Activated naive CD4-positive, alpha-beta T cell treated with anti-CD3 and anti-CD28 coated beads, Interleukin-2, amount 50 U/mL, for 72 hours (primary cell): ENCODE measurements at regions not wholly inside any gene's neighbourhood (a gene's known extent, or its start where the extent isn't known, plus 50 kb on each side); places are given as distances from the start of the nearest gene placed in this dataset.
"Not testable (repeated sequence)": the region's sequence is repeated elsewhere in the genome, so short reads cannot be mapped to it uniquely, and the experiment has no call there.

ENCODE experiments used
- ATAC-seq, 2 donors: fragments of 150-1000 bp; cut with Tn5 transposase; 2 replicates each; pipeline ENCODE4 v1.10.0; 2021; ENCODE audit warnings: mild to moderate bottlenecking in 2 of 2, moderate library complexity in 2 of 2
- DNase-seq, 2 donors: peaks; one replicate each; pipeline ENCODE4 v3.0.0; 2021 to 2022; ENCODE audit warnings: low spot score in 2 of 2
- H3K27ac Mint-ChIP-seq, 2 donors: one replicate each; pipeline ENCODE4 v1.8.0; 2022; ENCODE audit warnings: mild to moderate bottlenecking in 2 of 2, mixed read lengths in 2 of 2
- H3K36me3 Mint-ChIP-seq, 2 donors: one replicate each; pipeline ENCODE4 v1.8.0; 2022; ENCODE audit warnings: mixed read lengths in 2 of 2
- H3K9me3 Mint-ChIP-seq, 2 donors: one replicate each; pipeline ENCODE4 v1.8.0; 2022; ENCODE audit warnings: mixed read lengths in 2 of 2

GRCh38 chr5:32887390-32887789 is 176.3 kb downstream of the NPR3 start:
- Mint-ChIP-seq H3K27ac (no peak overlapping the region), H3K36me3 (no peaks in the 10 kb centered on the region), H3K9me3 (peaks cover 4 to 27% of the 10 kb centered on the region in 2 donors)
- ATAC-seq: no peak
- DNase-seq: no peak

DNA sequence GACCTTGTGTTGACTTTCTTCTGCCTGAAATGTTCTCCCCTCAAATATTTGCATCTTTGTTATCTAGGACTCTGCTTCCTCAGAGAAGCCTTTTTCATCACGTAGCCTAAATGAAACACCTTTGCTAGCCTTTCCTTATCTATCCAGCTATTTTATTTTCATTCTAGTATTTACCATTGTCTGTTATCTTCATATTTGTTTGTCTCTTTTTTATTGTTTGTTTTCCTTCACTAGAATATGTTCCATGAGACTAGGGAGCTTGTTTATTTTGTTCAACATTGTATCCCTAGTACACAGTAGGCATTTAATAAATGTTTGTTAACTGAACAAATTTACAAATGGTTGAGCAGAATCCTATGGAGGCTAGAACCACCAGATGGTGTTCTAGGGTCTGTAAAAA is 178.0 kb downstream of the NPR3 start:
- DNase-seq (no peak), ATAC-seq (no peak)
- peaks cover 0 to 21% of the 10 kb centered on the region in 2 donors for H3K9me3 Mint-ChIP-seq
- H3K36me3 Mint-ChIP-seq: no peaks in the 10 kb centered on the region
- H3K27ac Mint-ChIP-seq: no peak overlapping the region

GRCh38 chr5:32903613-32904012 is 192.5 kb downstream of the NPR3 start:
- H3K27ac Mint-ChIP-seq: no peak overlapping the region
- DNase-seq (no peak), ATAC-seq (no peak)
- H3K36me3 Mint-ChIP-seq: no peaks in the 10 kb centered on the region
- peaks cover 0 to 15% of the 10 kb centered on the region in 2 donors for H3K9me3 Mint-ChIP-seq

DNA sequence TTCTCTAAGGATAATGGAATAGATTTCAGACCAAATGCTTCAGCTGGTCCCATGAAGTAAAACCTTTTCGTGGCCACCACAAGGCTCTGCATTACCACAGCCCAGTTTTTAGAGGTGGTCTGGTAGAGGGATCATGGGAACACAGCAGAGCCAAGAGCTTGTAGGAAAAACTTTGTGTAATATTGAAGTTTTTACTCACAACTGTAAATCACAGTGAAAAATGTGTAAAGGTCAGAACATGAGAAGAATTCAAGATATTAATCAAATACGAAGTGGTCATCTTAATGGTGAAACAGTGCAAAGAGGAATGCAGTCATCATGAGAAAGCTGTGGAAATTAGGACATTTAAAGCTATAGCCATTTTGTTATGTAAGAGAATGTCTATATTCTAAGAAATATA is 197.5 kb downstream of the NPR3 start:
- Mint-ChIP-seq H3K9me3 (peaks cover 8 to 23% of the 10 kb centered on the region in 2 donors), H3K36me3 (no peaks in the 10 kb centered on the region), H3K27ac (no peak overlapping the region)
- ATAC-seq (no peak), DNase-seq (no peak)

DNA sequence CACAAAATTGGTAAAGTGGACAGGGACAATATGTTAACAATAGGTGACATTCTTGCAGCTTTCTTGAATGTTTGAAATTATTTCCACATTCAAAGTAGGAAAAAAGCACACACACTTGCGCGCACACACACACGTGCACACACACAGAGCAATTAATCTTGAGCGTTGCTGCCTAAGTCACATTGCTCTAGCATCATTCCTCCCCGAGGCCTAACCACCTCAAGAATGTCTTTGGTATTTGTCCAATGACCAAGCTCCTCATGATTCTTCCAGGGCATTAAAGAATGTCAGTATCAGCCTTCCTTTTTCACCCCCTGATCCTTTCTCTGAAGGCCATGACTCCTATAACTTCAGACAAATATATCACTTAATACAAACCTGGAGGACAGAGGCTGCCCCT is 198.1 kb downstream of the NPR3 start:
- no peak overlapping the region for H3K27ac Mint-ChIP-seq
- H3K36me3 Mint-ChIP-seq: no peaks in the 10 kb centered on the region
- ATAC-seq: no peak
- peaks cover 8 to 22% of the 10 kb centered on the region in 2 donors for H3K9me3 Mint-ChIP-seq
- DNase-seq: no peak

GRCh38 chr5:32916648-32917047 is 205.5 kb downstream of the NPR3 start:
- ATAC-seq: no peak
- DNase-seq: no peak
- no peaks in the 10 kb centered on the region for H3K9me3 Mint-ChIP-seq
- no peak overlapping the region for H3K27ac Mint-ChIP-seq
- H3K36me3 Mint-ChIP-seq: no peaks in the 10 kb centered on the region

- Mint-ChIP-seq H3K36me3 (no peaks in the 10 kb centered on the region), H3K9me3 (peaks cover 0 to 5% of the 10 kb centered on the region in 2 donors)
- ATAC-seq: no peak
Measured at GRCh38 chr5:32928761-32929160, 217.6 kb downstream of the NPR3 start.

GRCh38 chr5:32931438-32931837 is 220.3 kb downstream of the NPR3 start:
- H3K9me3 Mint-ChIP-seq, ATAC-seq, H3K36me3 Mint-ChIP-seq, H3K27ac Mint-ChIP-seq, DNase-seq: not testable (repeated sequence)

More at GRCh38 chr5:32928761-32929160, 217.6 kb downstream of the NPR3 start:
- H3K27ac Mint-ChIP-seq: no peak overlapping the region
- no peak for DNase-seq

DNA sequence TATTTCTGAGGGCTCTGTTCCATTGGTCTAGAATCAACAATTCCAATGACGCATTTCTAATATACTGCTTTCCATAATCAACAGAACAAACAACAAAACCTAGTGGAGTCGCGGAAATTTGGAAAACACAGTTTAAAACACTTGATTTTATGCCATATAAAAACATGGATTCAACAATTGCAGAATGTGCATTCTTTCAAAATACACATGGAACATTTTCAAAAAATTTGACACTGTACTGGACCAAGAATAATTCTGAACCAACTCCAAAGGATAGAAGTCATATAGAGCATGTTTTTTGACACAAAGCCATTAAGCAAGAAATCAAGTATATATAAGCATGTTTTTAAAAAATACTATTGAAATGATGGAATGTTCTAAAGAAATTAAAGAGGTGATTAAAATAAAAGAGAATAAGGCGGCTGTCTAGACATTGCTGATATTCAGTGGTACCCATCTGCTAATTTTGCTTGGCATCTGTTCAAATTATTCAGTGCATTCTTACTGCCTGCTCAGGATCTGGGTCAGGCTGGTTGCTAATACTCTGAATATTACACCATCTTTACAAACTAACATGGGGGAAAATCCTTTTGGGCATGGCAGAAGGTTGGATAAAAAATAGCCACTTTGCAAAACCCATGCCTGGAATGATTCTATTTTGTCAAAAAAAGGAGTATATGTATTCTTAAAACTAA is 221.3 kb downstream of the NPR3 start:
- Mint-ChIP-seq H3K36me3 (no peaks in the 10 kb centered on the region), H3K27ac (no peak overlapping the region), H3K9me3 (peaks cover 5% of the 10 kb centered on the region in 2 donors)
- no peak for DNase-seq
- no peak for ATAC-seq

DNA sequence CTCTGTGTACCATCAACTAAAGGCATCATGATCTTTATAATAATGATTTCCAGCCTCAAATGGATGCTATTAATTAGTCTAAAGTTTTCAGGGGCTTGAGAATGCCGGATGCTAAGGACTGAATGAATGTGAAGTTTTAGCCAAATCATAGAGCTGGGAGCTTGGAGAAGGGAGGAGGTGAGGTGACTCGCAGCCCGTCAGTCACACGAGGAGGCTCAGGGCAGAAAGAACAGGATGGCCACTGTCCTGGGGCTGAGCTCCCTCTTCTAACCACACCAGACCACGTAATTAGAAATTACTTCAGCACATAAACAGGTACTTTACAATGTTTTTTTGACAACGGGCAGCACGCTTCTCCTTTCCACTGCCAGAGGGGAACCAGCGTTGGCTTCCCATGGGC is 222.6 kb downstream of the NPR3 start:
- Mint-ChIP-seq H3K36me3 (no peaks in the 10 kb centered on the region), H3K27ac (no peak overlapping the region), H3K9me3 (peaks cover 5% of the 10 kb centered on the region in 2 donors)
- DNase-seq: no peak
- ATAC-seq: no peak

- Mint-ChIP-seq H3K36me3 (no peaks in the 10 kb centered on the region), H3K9me3 (peaks cover 2 to 5% of the 10 kb centered on the region in 2 donors)
- ATAC-seq: no peak
Measured at GRCh38 chr5:32934529-32934928, 223.4 kb downstream of the NPR3 start.

DNA sequence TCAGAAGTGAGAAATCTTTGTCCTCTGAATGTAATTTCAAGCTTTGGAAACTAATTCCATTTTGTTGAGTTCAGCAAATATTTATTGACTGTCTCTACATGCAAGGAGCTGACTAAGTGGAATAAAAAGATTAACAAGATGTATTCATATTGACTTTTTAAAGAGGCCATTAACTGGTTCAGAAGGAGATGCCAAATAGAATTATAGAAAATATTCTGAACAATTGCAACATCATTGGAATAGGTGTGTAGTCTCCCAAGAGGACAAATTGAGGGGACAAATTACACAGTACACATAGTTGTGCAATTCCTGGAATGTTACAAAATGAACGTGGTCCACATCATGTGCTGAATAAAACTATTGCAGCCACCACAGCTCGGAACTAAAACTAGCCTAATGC is 224.2 kb downstream of the NPR3 start:
- DNase-seq (no peak), ATAC-seq (no peak)
- Mint-ChIP-seq H3K27ac (no peak overlapping the region), H3K36me3 (no peaks in the 10 kb centered on the region), H3K9me3 (peaks cover 0 to 5% of the 10 kb centered on the region in 2 donors)

More at GRCh38 chr5:32934529-32934928, 223.4 kb downstream of the NPR3 start:
- no peak for DNase-seq
- no peak overlapping the region for H3K27ac Mint-ChIP-seq

DNA sequence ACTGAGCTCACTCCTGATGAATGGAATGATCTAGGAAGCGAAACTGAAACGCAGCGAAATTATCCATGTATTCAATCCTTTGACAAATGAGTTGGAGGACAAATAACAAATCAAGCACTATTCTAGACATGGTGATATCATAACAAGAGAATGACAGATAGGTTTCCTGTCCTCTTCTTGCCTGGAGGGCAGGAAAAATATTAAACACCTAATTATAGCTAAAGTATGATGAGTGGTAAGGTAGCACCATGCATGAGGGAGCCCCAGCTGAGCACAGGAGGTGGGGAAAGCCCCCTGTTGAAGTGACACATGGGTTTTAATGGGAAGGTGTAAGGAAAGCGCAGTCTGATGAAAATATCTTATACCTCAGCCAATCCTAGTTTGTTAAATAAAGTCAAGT is 225.2 kb downstream of the NPR3 start:
- DNase-seq (no peak), ATAC-seq (no peak)
- Mint-ChIP-seq H3K9me3 (peaks cover 3 to 5% of the 10 kb centered on the region in 2 donors), H3K27ac (no peak overlapping the region), H3K36me3 (no peaks in the 10 kb centered on the region)

GRCh38 chr5:32942225-32942989 is 231.3 kb downstream of the NPR3 start:
- DNase-seq (peak in 1 of 2 donors; percentile 22), ATAC-seq (no peak)

GRCh38 chr5:32949286-32949970 is 238.3 kb downstream of the NPR3 start:
- peaks cover 0 to 3% of the 10 kb centered on the region in 2 donors for H3K9me3 Mint-ChIP-seq
- no peak for DNase-seq
- no peaks in the 10 kb centered on the region for H3K36me3 Mint-ChIP-seq
- no peak overlapping the region for H3K27ac Mint-ChIP-seq
- ATAC-seq: no peak

More at GRCh38 chr5:32942225-32942989, 231.3 kb downstream of the NPR3 start:
- H3K27ac Mint-ChIP-seq: no peak overlapping the region
- no peaks in the 10 kb centered on the region for H3K36me3 Mint-ChIP-seq
- peaks cover 4 to 10% of the 10 kb centered on the region in 2 donors for H3K9me3 Mint-ChIP-seq

- H3K27ac Mint-ChIP-seq: no peak overlapping the region
- H3K9me3 Mint-ChIP-seq: peaks cover 0 to 5% of the 10 kb centered on the region in 2 donors
- DNase-seq (no peak), ATAC-seq (no peak)
- no peaks in the 10 kb centered on the region for H3K36me3 Mint-ChIP-seq
Measured at GRCh38 chr5:32951003-32951402, 239.9 kb downstream of the NPR3 start.

DNA sequence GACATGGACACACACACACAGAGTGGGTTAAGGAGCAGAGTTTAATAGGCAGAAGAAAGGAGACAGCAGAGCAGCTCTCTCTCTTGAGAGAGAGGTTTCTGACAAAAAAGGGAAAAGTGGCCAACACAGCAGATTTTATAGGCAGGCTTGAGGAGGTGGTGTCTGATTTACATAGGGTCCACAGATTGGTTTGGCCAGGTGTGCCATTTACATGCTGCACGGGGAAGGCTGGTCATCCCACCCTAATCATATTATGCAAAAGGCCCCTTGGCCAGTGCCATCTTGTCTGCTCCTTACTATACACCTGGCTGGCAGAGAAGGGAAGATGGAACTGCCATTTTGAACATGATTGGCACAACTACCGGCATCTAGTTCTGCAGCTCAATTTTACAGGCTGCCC is 240.8 kb downstream of the NPR3 start:
- ATAC-seq (no peak), DNase-seq (no peak)
- Mint-ChIP-seq H3K36me3 (no peaks in the 10 kb centered on the region), H3K9me3 (peaks cover 0 to 5% of the 10 kb centered on the region in 2 donors), H3K27ac (no peak overlapping the region)
